ENCODE measurements at regions not wholly inside any gene's neighbourhood (a gene's known extent, or its start where the extent isn't known, plus 50 kb on each side); places are given as distances from the start of the nearest gene placed in this dataset.

DNA sequence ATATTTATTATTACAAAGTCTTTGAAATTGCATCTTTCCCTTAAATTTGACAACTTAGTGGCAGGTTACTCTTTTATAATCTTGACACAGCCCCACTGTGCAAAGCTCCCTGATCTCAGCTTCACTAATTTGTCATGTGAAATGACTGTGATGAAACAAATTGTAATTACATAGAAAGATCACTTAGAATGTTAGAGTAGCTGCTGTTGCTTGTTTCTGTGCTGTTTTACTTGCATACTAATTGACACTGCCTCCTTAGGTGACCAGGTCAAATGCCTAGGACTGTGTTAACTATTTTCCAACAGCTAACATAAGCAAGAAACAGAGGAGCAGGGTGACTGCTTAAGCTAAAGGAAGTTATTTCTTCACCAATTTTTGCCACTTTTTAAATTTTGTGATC, 211.3 kb downstream of the ZNF326 start:
- no peaks in the 10 kb centered on the region for H3K36me3 ChIP-seq
- H3K27me3 ChIP-seq: no peaks in the 10 kb centered on the region
- no peak for DNase-seq
- no peak overlapping the region for H3K4me3 ChIP-seq
- intact Hi-C loops (cut with DNase I; ENCODE audit: low total_unique reads): no loop called here
- no peaks in the 10 kb centered on the region for H3K9me3 ChIP-seq
- TF ChIP-seq, protein P1, sequence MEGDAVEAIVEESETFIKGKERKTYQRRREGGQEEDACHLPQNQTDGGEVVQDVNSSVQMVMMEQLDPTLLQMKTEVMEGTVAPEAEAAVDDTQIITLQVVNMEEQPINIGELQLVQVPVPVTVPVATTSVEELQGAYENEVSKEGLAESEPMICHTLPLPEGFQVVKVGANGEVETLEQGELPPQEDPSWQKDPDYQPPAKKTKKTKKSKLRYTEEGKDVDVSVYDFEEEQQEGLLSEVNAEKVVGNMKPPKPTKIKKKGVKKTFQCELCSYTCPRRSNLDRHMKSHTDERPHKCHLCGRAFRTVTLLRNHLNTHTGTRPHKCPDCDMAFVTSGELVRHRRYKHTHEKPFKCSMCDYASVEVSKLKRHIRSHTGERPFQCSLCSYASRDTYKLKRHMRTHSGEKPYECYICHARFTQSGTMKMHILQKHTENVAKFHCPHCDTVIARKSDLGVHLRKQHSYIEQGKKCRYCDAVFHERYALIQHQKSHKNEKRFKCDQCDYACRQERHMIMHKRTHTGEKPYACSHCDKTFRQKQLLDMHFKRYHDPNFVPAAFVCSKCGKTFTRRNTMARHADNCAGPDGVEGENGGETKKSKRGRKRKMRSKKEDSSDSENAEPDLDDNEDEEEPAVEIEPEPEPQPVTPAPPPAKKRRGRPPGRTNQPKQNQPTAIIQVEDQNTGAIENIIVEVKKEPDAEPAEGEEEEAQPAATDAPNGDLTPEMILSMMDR (IDR thresholded peaks at IDR 0.05): no peak
- H3K27ac ChIP-seq: no peak overlapping the region
- H3K4me1 ChIP-seq: no peaks in the 10 kb centered on the region

DNA sequence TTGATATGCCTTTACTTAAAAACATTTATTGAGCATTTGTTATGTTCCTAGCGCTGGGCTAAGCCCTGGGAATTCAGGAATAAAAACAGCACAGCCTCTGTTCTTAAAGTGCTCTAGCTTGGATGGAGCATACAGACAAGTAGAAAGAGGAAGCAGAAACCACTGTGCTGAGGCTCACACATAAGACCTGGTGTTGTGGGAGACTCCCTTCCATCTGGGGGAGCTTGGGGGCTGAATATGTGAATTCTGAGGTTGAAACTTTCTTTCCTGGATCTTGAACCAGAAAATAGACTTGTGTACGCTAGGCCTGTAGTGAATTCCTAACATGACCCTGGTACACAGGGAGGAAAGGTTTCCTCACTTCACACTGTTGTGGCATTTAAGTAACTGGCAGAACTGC, 209.9 kb downstream of the ZNF326 start:
- intact Hi-C loops (cut with DNase I; ENCODE audit: low total_unique reads): no loop called here
- Histone ChIP-seq H3K27me3 (no peaks in the 10 kb centered on the region), H3K4me3 (no peak overlapping the region), H3K27ac (no peak overlapping the region), H3K4me1 (no peaks in the 10 kb centered on the region), H3K9me3 (no peaks in the 10 kb centered on the region), H3K36me3 (no peaks in the 10 kb centered on the region)
- no peak for DNase-seq
- TF ChIP-seq, protein P1 (IDR thresholded peaks at IDR 0.05): no peak

DNA sequence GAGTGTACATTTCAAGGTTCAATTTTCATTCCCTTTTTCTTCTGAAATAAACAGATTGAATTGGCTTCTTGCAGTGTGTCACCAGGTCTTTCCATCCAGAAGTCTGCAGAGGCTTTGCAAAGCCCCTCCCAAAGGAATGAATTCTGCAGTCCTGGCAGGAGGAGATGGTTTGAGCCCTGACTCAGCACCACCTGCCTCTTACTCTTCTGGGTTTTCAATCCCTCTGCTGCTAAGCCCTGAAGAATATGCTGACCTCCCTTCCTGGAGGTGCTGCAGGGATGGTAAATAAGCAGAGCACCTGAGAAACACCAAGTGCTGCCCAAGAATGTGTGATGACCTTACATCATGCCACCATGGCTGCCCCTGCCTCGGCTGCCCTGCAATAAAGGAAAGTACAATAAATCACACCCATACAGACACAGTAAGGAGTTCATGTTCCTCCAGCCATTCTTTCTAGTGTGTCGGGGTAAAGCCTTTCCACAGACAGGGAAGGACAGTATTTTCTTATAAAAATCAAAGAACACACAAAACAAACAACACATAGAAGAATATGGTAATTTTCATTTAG, 209.2 kb downstream of the ZNF326 start:
- H3K27ac ChIP-seq: no peak overlapping the region
- H3K4me3 ChIP-seq: no peak overlapping the region
- H3K4me1 ChIP-seq: no peaks in the 10 kb centered on the region
- TF ChIP-seq, protein P1 (IDR thresholded peaks at IDR 0.05): no peak
- no peaks in the 10 kb centered on the region for H3K9me3 ChIP-seq
- intact Hi-C loops (cut with DNase I; ENCODE audit: low total_unique reads): no loop called here
- no peaks in the 10 kb centered on the region for H3K36me3 ChIP-seq
- no peaks in the 10 kb centered on the region for H3K27me3 ChIP-seq
- DNase-seq: no peak

DNA sequence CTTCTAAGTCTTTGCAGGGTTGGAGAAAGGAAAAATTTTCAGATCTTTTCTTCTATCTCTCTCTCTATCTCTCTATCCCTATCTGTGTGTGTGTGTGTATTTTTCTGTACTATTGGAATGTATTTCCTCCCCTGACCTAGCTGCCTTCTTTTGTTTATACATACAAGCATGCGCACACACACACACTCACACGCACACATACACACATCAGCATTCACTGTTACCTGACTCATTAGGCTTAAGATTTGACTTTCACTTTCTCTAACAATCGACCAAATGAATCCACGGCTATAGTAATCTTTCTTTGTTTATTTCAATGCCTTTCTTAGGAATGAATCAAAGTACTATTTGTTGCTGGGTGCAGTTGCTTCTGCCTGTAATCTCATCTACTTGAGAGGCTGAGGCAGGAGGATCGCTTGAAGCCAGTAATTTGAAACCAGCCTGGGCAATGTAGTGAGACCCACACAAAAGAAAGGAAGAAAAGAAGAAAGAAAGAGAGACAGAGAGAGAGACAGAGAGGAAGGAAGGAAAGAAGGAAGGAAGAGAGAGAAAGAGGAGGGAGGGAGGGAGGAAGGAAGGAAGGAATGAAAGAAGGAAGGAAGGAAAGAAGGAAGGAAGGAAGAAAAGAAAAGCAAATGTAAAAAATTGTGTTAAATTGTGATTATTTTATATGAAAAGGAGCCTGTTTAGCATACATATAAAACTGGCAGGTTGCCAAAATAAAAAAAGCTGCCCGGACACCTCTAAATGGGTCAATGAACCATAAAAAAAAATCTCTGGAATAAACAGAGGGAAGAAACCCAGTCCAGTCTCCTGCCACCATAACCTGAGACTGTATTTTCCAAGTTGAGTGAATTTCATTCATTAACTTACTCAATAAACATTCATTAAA, 206.8 kb downstream of the ZNF326 start:
- TF ChIP-seq, protein P1 (IDR thresholded peaks at IDR 0.05): no peak
- no peak for DNase-seq
- Histone ChIP-seq H3K27me3 (no peaks in the 10 kb centered on the region), H3K4me3 (no peak overlapping the region), H3K36me3 (no peaks in the 10 kb centered on the region), H3K9me3 (no peaks in the 10 kb centered on the region), H3K4me1 (no peaks in the 10 kb centered on the region), H3K27ac (no peak overlapping the region)
- intact Hi-C loops (cut with DNase I; ENCODE audit: low total_unique reads): no loop called here

DNA sequence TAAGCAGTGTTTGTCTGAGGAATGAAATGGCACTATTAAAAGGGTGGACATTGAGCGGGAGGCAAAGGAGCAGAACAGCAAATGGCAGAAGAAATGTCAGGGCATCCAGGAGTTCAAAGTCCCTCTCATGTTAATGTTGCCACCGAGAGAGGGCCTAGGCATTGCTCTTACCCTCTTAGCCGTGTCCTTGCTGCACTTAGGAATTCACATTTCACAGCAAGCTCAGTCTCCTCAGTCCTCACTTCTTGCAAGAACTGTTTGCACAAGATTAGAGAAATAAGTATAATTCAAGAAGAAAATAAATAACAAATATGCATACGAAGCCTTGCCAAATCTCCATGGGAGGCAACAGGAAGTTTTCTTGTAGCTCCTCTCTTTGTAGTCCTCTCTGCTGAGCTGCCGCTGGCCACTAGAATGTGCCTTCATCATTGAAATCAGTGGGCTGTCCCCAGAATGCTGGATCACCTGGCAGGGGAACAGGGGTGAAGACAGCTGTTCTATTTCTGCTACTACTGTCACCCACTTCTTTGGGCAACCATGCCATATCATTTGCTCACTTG, 205.8 kb downstream of the ZNF326 start:
- H3K36me3 ChIP-seq: no peaks in the 10 kb centered on the region
- no peaks in the 10 kb centered on the region for H3K27me3 ChIP-seq
- DNase-seq: no peak
- no peaks in the 10 kb centered on the region for H3K9me3 ChIP-seq
- TF ChIP-seq, protein P1 (IDR thresholded peaks at IDR 0.05): no peak
- no peak overlapping the region for H3K27ac ChIP-seq
- no peak overlapping the region for H3K4me3 ChIP-seq
- intact Hi-C loops (cut with DNase I; ENCODE audit: low total_unique reads): no loop called here
- H3K4me1 ChIP-seq: no peaks in the 10 kb centered on the region

Measured in tibial artery (tissue), 4 donors.